GM18868 (cell line): ENCODE measurements at regions not wholly inside any gene's neighbourhood (a gene's known extent, or its start where the extent isn't known, plus 50 kb on each side); places are given as distances from the start of the nearest gene placed in this dataset.
"Not testable (repeated sequence)": the region's sequence is repeated elsewhere in the genome, so short reads cannot be mapped to it uniquely, and the experiment has no call there.

Source experiments
- ATAC-seq: cut with Tn5 transposase; IDR thresholded peaks from one replicate; pipeline ENCODE4 v1.9.1; 2021; ENCODE audit warnings: mild to moderate bottlenecking, moderate library complexity; ENCODE audit not compliant: unreplicated experiment

DNA sequence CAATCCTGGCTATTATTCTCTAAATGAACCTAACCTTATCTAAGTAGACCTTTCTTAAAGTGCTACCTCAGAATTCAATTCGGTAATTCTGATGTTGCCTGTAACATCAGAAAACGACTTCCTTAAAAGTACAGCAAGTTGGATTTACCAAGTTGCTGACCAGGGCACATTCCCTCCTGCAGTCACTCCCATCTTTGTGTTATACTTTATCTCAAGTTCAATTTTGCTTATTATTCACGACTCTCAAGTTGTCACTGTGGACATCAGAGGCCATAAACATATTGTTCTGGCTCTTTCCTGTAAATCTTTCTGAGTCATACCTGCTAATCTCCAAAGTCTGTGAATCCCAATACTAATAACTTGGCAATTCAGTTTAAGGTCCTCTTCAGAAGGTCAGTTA lies 64.6 kb upstream of the ZSCAN2 start:
- ATAC-seq: not testable (repeated sequence)

DNA sequence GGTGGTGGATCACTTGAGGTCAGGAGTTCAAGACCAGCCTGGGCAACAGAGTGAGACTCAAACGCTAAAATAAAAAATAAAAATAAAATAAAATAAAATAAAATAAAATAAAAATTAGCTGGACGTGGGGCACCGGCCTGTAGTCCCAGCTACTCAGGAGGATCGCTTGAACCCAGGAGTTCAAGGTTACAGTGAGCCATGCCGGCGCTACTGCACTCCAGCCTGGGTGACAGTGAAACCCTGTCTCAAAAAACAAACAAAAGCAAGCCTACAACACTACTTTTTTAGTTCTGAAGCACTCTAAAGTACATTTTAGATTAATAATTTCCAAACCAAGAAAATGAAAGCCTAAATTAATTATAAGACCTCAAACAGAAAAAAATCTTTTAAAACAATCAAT lies 56.2 kb upstream of the ZSCAN2 start:
- ATAC-seq: not testable (repeated sequence)

DNA sequence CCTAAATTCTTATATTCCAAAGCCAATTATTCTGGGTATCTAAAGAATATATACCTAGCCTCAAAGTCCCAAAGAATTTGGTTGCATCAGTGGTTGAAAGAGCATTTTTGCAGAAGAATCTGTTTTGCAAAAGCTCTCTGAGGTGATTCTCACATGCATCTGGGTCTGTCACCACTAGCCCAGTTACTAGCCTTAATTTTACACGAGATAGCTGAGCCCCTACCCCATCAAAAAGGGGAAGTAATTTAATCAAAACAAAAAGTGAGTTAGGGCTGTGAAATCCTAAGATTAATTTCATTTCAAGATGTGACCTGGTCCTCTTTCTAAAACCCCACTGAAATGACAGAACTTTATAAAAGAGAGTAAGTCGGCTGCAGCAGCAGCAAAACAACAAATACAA lies 53.7 kb upstream of the ZSCAN2 start:
- not testable (repeated sequence) for ATAC-seq

DNA sequence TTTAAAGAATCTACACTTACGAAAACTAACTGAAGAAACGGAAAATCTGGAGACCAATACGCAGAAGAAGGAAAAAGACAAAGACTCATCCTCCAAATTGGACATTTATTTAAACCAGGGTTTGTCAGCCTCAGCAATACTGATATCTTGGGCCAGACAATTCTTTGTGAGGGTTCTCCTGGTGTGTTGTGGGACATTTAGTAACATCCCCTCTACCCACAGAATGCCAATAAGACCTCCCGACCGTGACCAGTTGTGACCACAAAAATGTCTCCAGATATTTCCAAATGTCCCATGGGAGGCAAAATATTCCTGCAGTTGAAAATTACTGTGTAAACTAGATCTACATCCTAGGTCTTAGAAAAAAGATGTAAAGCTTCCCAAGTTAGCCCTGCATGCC lies 50.3 kb upstream of the ZSCAN2 start:
- ATAC-seq: not testable (repeated sequence)
